CD14-positive monocyte (primary cell): ENCODE measurements at regions not wholly inside any gene's neighbourhood (a gene's known extent, or its start where the extent isn't known, plus 50 kb on each side); places are given as distances from the start of the nearest gene placed in this dataset.

ENCODE experiments used
- DNase-seq, 3 donors: peaks; one replicate each; pipeline ENCODE4 v3.0.0-alpha.2; 2011 to 2022
- H2AFZ ChIP-seq: 2 replicates; pipeline ENCODE4 v1.6.0; 2012; ENCODE audit warnings: mild to moderate bottlenecking, low read depth, low read length, inconsistent platforms; ENCODE audit not compliant: insufficient read depth, poor library complexity, severe bottlenecking
- H3K27ac ChIP-seq, 2 donors: 1 replicate in 1 of 2; 2 replicates in 1 of 2; pipeline ENCODE4 v1.5.1; 2012 to 2013; ENCODE audit warnings: low read length in 2 of 2, control low read depth in 1 of 2, inconsistent platforms in 1 of 2, low read depth in 1 of 2, mild to moderate bottlenecking in 1 of 2
- H3K27me3 ChIP-seq, 2 donors: one replicate each; pipeline versions ENCODE4 v1.6.0 to v1.6.1; 2011 to 2013; ENCODE audit warnings: low read length in 2 of 2; ENCODE audit not compliant: control insufficient read depth in 2 of 2, insufficient read depth in 2 of 2
- H3K36me3 ChIP-seq, 2 donors: replicated peaks in 1 of 2; 1 replicate in 1 of 2; 2 replicates in 1 of 2; pipeline versions ENCODE4 v1.5.1 to v1.6.1; 2012 to 2013; ENCODE audit warnings: low read length in 2 of 2, control low read depth in 1 of 2, inconsistent platforms in 1 of 2, mild to moderate bottlenecking in 1 of 2; ENCODE audit not compliant: insufficient read depth in 2 of 2, control insufficient read depth in 1 of 2
- H3K4me1 ChIP-seq, 2 donors: 1 replicate in 1 of 2; 2 replicates in 1 of 2; pipeline versions ENCODE4 v1.5.1 to v1.6.1; 2012 to 2013; ENCODE audit warnings: low read length in 2 of 2, control low read depth in 1 of 2, inconsistent platforms in 1 of 2, mild to moderate bottlenecking in 1 of 2, moderate library complexity in 1 of 2; ENCODE audit not compliant: insufficient read depth in 2 of 2, control insufficient read depth in 1 of 2
- H3K4me2 ChIP-seq: replicated peaks from 2 replicates; pipeline ENCODE3; 2012; ENCODE audit warnings: low read length, moderate library complexity, mild to moderate bottlenecking; ENCODE audit not compliant: poor library complexity, severe bottlenecking; ENCODE audit errors: extremely low read depth
- H3K4me3 ChIP-seq, 3 experiments: fragments of 200-600 bp in 1 of 3; sonication (generic) in 1 of 3; replicated peaks in 1 of 3; 1 replicate in 2 of 3; 2 replicates in 1 of 3; pipeline ENCODE4 v1.5.1; 2011 to 2013; ENCODE audit warnings: low read length in 3 of 3, mild to moderate bottlenecking in 3 of 3, control low read depth in 2 of 3, low read depth in 2 of 3, inconsistent platforms in 1 of 3, moderate library complexity in 1 of 3
- H3K79me2 ChIP-seq: 2 replicates; pipeline ENCODE4 v1.6.0; 2012; ENCODE audit warnings: mild to moderate bottlenecking, control low read depth, inconsistent platforms, low read length, moderate library complexity; ENCODE audit not compliant: insufficient read depth
- H3K9ac ChIP-seq: 2 replicates; pipeline ENCODE4 v1.6.0; 2017; ENCODE audit warnings: low read length, mild to moderate bottlenecking; ENCODE audit not compliant: insufficient read depth, poor library complexity, severe bottlenecking
- H3K9me3 ChIP-seq, 2 donors: replicated peaks in 1 of 2; 1 replicate in 1 of 2; 2 replicates in 1 of 2; pipeline versions ENCODE4 v1.5.1 to v1.6.1; 2012 to 2013; ENCODE audit warnings: low read length in 2 of 2, control low read depth in 1 of 2; ENCODE audit not compliant: control insufficient read depth in 1 of 2, insufficient read depth in 1 of 2
- H4K20me1 ChIP-seq: 2 replicates; pipeline ENCODE4 v1.6.0; 2012; ENCODE audit warnings: mild to moderate bottlenecking, low read length, control low read depth, moderate library complexity; ENCODE audit not compliant: insufficient read depth
- H3K27ac Mint-ChIP-seq, 7 donors: one replicate each; pipeline ENCODE4 v1.8.0; 2020; ENCODE audit warnings: mild to moderate bottlenecking in 7 of 7, mixed read lengths in 7 of 7, moderate library complexity in 6 of 7, inconsistent platforms in 2 of 7
- H3K27me3 Mint-ChIP-seq, 3 donors: one replicate each; pipeline ENCODE4 v1.8.0; 2021 to 2022; ENCODE audit warnings: low read depth in 3 of 3, mild to moderate bottlenecking in 3 of 3, mixed read lengths in 3 of 3, moderate library complexity in 3 of 3, inconsistent platforms in 1 of 3
- H3K36me3 Mint-ChIP-seq, 2 donors: one replicate each; pipeline ENCODE4 v1.8.0; 2020; ENCODE audit warnings: mixed read lengths in 2 of 2, inconsistent platforms in 1 of 2, mild to moderate bottlenecking in 1 of 2
- H3K4me1 Mint-ChIP-seq: one replicate; pipeline ENCODE4 v1.8.0; 2020; ENCODE audit warnings: mild to moderate bottlenecking, mixed read lengths
- H3K4me3 Mint-ChIP-seq, 2 donors: one replicate each; pipeline ENCODE4 v1.8.0; 2020; ENCODE audit warnings: mild to moderate bottlenecking in 2 of 2, mixed read lengths in 2 of 2, moderate library complexity in 1 of 2
- H3K9me3 Mint-ChIP-seq, 7 donors: one replicate each; pipeline ENCODE4 v1.8.0; 2020 to 2022; ENCODE audit warnings: mixed read lengths in 7 of 7, mild to moderate bottlenecking in 6 of 7, moderate library complexity in 6 of 7, inconsistent platforms in 2 of 7
- WGBS: methylation state at CpG from one replicate; pipeline ENCODE4 v1.1.5; 2013; ENCODE audit warnings: missing lambda C conversion rate; ENCODE audit not compliant: insufficient coverage; 5-methylcytosine and 5-hydroxymethylcytosine counted together
- intact Hi-C, 2 donors: fragments of 100-400 bp; cut with micrococcal nuclease; formaldehyde crosslinking; loops; one replicate each; pipeline versions ENCODE4 v1.15.0 to v1.15.1; 2023
- TF ChIP-seq, protein P1 (sequence below): fragments of 200-600 bp; IDR thresholded peaks from one replicate; pipeline ENCODE4 v1.8.0; 2022; ENCODE audit warnings: antibody characterized with exemption, mild to moderate bottlenecking

- intact Hi-C loops: loop anchor here in 1 of 2 donors (1.0 kb wide), 1 partner anchor 184 kb away; no protein-coding TSS in a partner anchor
- Mint-ChIP-seq H3K27me3 (peaks cover 4 to 9% (median 6%) of the 10 kb centered on the region in 3 donors), H3K36me3 (no peaks in the 10 kb centered on the region), H3K9me3 (peaks cover 0 to 1% (median 0%) of the 10 kb centered on the region in 7 donors), H3K4me1 (peaks cover 4% of the 10 kb centered on the region), H3K4me3 (no peak overlapping the region), H3K27ac (peak overlapping the region in 1 of 7 donors; percentile 15)
- H2AFZ ChIP-seq: no peak overlapping the region
- 97% methylated on average over 3 of the region's 6 CpGs for WGBS
- DNase-seq: no peak
- H4K20me1 ChIP-seq: no peaks in the 10 kb centered on the region
- H3K36me3 ChIP-seq: no peaks in the 10 kb centered on the region
- TF ChIP-seq, protein P1, sequence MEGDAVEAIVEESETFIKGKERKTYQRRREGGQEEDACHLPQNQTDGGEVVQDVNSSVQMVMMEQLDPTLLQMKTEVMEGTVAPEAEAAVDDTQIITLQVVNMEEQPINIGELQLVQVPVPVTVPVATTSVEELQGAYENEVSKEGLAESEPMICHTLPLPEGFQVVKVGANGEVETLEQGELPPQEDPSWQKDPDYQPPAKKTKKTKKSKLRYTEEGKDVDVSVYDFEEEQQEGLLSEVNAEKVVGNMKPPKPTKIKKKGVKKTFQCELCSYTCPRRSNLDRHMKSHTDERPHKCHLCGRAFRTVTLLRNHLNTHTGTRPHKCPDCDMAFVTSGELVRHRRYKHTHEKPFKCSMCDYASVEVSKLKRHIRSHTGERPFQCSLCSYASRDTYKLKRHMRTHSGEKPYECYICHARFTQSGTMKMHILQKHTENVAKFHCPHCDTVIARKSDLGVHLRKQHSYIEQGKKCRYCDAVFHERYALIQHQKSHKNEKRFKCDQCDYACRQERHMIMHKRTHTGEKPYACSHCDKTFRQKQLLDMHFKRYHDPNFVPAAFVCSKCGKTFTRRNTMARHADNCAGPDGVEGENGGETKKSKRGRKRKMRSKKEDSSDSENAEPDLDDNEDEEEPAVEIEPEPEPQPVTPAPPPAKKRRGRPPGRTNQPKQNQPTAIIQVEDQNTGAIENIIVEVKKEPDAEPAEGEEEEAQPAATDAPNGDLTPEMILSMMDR: no peak
- peaks cover 0 to 3% of the 10 kb centered on the region in 2 donors for H3K4me1 ChIP-seq
- no peak overlapping the region for H3K4me3 ChIP-seq
- H3K27ac ChIP-seq: no peak overlapping the region
- no peak overlapping the region for H3K4me2 ChIP-seq
- no peaks in the 10 kb centered on the region for H3K9me3 ChIP-seq
- no peaks in the 10 kb centered on the region for H3K79me2 ChIP-seq
- no peaks in the 10 kb centered on the region for H3K27me3 ChIP-seq
- H3K9ac ChIP-seq: no peak overlapping the region
Observed at GRCh38 chr12:127292736-127293135, 974.2 kb upstream of the TMEM132C start.

DNA sequence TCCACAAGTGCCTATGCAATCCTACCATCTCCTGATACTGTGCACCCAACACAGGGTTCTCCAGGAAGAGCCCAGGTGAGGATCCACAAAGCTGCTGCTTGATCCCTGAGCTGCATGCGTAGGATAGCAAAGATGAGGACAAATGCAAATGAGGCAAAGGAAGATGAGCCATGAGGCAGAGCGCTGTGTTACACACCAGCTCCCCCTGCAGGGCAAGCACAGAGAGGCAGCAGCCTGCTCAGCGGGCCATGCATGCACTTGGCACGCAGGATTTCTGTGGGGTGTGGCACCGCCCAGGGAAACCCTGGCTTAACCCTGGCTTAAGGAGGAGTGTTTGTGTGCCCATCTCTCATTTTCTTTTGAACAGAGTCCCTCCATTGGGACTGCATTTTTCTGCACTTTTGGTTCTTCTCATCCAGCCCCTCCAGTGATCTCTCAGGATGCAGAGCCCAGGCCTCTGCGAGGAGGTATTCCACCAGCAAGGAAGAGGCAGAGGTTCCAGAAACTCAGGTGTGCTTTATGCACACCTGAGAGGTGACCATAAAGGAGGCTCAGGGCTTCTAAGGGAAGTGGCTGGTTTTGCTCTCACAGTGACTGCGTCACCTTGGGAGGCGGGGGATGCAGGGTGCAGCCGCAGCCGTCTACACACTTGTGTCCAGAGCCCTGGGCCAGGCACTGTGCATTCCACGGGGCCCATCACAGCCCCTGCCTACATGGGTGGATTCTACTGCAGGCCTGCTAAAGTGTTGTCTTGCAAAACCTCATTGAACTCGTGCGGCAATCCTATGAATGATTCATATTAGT lies 973.3 kb upstream of the TMEM132C start:
- Histone ChIP-seq H4K20me1 (no peaks in the 10 kb centered on the region), H3K9ac (no peak overlapping the region), H3K4me1 (peaks cover 0 to 3% of the 10 kb centered on the region in 2 donors), H3K27me3 (no peaks in the 10 kb centered on the region), H3K4me2 (no peak overlapping the region), H3K4me3 (no peak overlapping the region), H3K79me2 (no peaks in the 10 kb centered on the region), H3K27ac (no peak overlapping the region), H2AFZ (no peak overlapping the region), H3K9me3 (no peaks in the 10 kb centered on the region), H3K36me3 (no peaks in the 10 kb centered on the region)
- TF ChIP-seq, protein P1: peak; percentile 74
- WGBS: 74% methylated on average over 10 of the region's 13 CpGs
- peaks cover 0 to 1% (median 0%) of the 10 kb centered on the region in 7 donors for H3K9me3 Mint-ChIP-seq
- H3K27ac Mint-ChIP-seq: peak overlapping the region in 1 of 7 donors; percentile 36
- H3K4me1 Mint-ChIP-seq: peaks cover 4% of the 10 kb centered on the region
- H3K27me3 Mint-ChIP-seq: peaks cover 4 to 9% (median 6%) of the 10 kb centered on the region in 3 donors
- DNase-seq: peak; percentile 13 to 66 (median 54)
- intact Hi-C loops: loop anchor here in 1 of 2 donors (1.0 kb wide), 1 partner anchor 185 kb away; no protein-coding TSS in a partner anchor
- no peak overlapping the region for H3K4me3 Mint-ChIP-seq
- H3K36me3 Mint-ChIP-seq: no peaks in the 10 kb centered on the region
